HCT116 (cell line): ENCODE measurements at regions not wholly inside any gene's neighbourhood (a gene's known extent, or its start where the extent isn't known, plus 50 kb on each side); places are given as distances from the start of the nearest gene placed in this dataset.

Experiments
- ATAC-seq: fragments of 200-7000 bp; cut with Tn5 transposase; 2 replicates; pipeline ENCODE4 v1.9.1; 2020; ENCODE audit warnings: mild to moderate bottlenecking, moderate library complexity
- BruUV-seq: library from RNA; stranded (reverse); fragments of 400-500 nt; replicated peaks from 2 replicates; lab custom pipeline; 2021; lab: Mats Ljungman, UMichigan
- CTCF ChIA-PET: fragments of 300-600 bp; sonication (Branson Sonifier 250); formaldehyde crosslinking; loops from one replicate; lab custom pipeline; 2021; ENCODE audit warnings: antibody characterized with exemption; lab: Charles Lee
- POLR2A ChIA-PET: fragments of 300-600, 350-600 bp; sonication (Branson Sonifier 250); formaldehyde crosslinking; loops from one replicate; lab custom pipeline; 2021; ENCODE audit warnings: antibody characterized with exemption; lab: Charles Lee
- RAD21 ChIA-PET, 2 experiments: fragments of 300-600 bp; sonication (Branson Sonifier 250); formaldehyde crosslinking; loops; one replicate each; lab custom pipeline; 2023; ENCODE audit warnings: low total read pairs in 2 of 2; ENCODE audit not compliant: uncharacterized antibody in 2 of 2, unreplicated experiment in 2 of 2, low non-redundant PET in 1 of 2; lab: Charles Lee
- DNase-seq: peaks from one replicate; pipeline ENCODE4 v3.0.0-alpha.2; 2010; ENCODE audit warnings: low read depth, low spot score
- H2AFZ ChIP-seq: fragments of 200-600 bp; shearing (Covaris generic), sonication (generic); 2 replicates; pipeline ENCODE4 v1.6.1; 2017; ENCODE audit warnings: low read depth, mixed run types, mixed read lengths, antibody characterized with exemption, low read length; ENCODE audit not compliant: poor library complexity, severe bottlenecking
- H3K27ac ChIP-seq: 2 replicates; pipeline ENCODE4 v1.5.1; 2012; ENCODE audit warnings: low read depth, low read length
- H3K27me3 ChIP-seq: fragments of 200-600 bp; sonication (generic); 2 replicates; pipeline ENCODE4 v1.6.1; 2016; ENCODE audit warnings: mixed run types, low read length, mixed read lengths; ENCODE audit not compliant: insufficient read depth
- H3K36me3 ChIP-seq, 2 experiments: fragments of 200-500 bp in 1 of 2; fragments of 200-600 bp in 1 of 2; sonication (Bioruptor generic) in 1 of 2; sonication (generic) in 1 of 2; 2 replicates each; pipeline versions ENCODE4 v1.5.1 to v1.6.1; 2014 to 2016; ENCODE audit warnings: low read length in 2 of 2, inconsistent platforms in 1 of 2, mixed read lengths in 1 of 2, mixed run types in 1 of 2; ENCODE audit not compliant: insufficient read depth in 2 of 2, control insufficient read depth in 1 of 2
- H3K4me1 ChIP-seq, 2 experiments: fragments of 200-600 bp in 1 of 2; sonication (generic) in 1 of 2; 2 replicates each; pipeline versions ENCODE4 v1.5.1 to v1.6.1; 2012 to 2017; ENCODE audit warnings: low read length in 2 of 2, inconsistent platforms in 1 of 2, mild to moderate bottlenecking in 1 of 2, mixed read lengths in 1 of 2, mixed run types in 1 of 2, moderate library complexity in 1 of 2; ENCODE audit not compliant: insufficient read depth in 2 of 2, control insufficient read depth in 1 of 2
- H3K4me2 ChIP-seq: fragments of 200-600 bp; sonication (generic); 2 replicates; pipeline ENCODE4 v1.6.1; 2017; ENCODE audit warnings: mixed run types, low read length, mixed read lengths
- H3K4me3 ChIP-seq, 2 experiments: fragments of 200-600 bp in 1 of 2; sonication (generic) in 1 of 2; replicated peaks in 1 of 2; 2 replicates each; pipeline ENCODE4 v1.5.1; 2011 to 2016; ENCODE audit warnings: low read length in 2 of 2, control low read depth in 1 of 2, low read depth in 1 of 2, mild to moderate bottlenecking in 1 of 2, mixed read lengths in 1 of 2, mixed run types in 1 of 2
- H3K79me2 ChIP-seq: fragments of 200-600 bp; sonication (generic); 2 replicates; pipeline ENCODE4 v1.6.1; 2017; ENCODE audit warnings: mild to moderate bottlenecking, mixed run types, low read length, moderate library complexity, mixed read lengths; ENCODE audit not compliant: insufficient read depth
- H3K9ac ChIP-seq: fragments of 200-600 bp; sonication (generic); 2 replicates; pipeline ENCODE4 v1.6.1; 2016; ENCODE audit warnings: low read length, mixed read lengths
- H3K9me2 ChIP-seq: fragments of 200-600 bp; sonication (generic), shearing (Covaris generic); 2 replicates; pipeline ENCODE4 v1.6.1; 2017; ENCODE audit warnings: mixed run types, mild to moderate bottlenecking, moderate library complexity; ENCODE audit not compliant: insufficient read depth
- H3K9me3 ChIP-seq, 2 experiments: fragments of 200-500 bp in 1 of 2; fragments of 200-600 bp in 1 of 2; sonication (Bioruptor generic) in 1 of 2; sonication (generic) in 1 of 2; 2 replicates each; pipeline ENCODE4 v1.6.1; 2014 to 2017; ENCODE audit warnings: low read length in 2 of 2, mixed read lengths in 2 of 2, inconsistent platforms in 1 of 2, low read depth in 1 of 2, mild to moderate bottlenecking in 1 of 2, mixed run types in 1 of 2, moderate library complexity in 1 of 2; ENCODE audit not compliant: control insufficient read depth in 1 of 2, insufficient read depth in 1 of 2
- H4K20me1 ChIP-seq: fragments of 200-600 bp; sonication (generic), shearing (Covaris generic); 2 replicates; pipeline ENCODE4 v1.6.1; 2017; ENCODE audit warnings: mixed run types, mild to moderate bottlenecking, moderate library complexity; ENCODE audit not compliant: insufficient read depth
- CBX3 ChIP-seq: IDR thresholded peaks from 2 replicates; pipeline ENCODE4 v1.6.1; 2012; ENCODE audit warnings: low read depth
- CEBPB ChIP-seq: IDR thresholded peaks from 2 replicates; pipeline ENCODE4 v1.6.1; 2012; ENCODE audit warnings: low read depth
- FOSL1 ChIP-seq: IDR thresholded peaks from 2 replicates; pipeline ENCODE4 v1.6.1; 2012; ENCODE audit warnings: low read depth
- JUND ChIP-seq: IDR thresholded peaks from 2 replicates; pipeline ENCODE4 v1.6.1; 2012
- POLR2A ChIP-seq: IDR thresholded peaks from 2 replicates; pipeline ENCODE4 v1.7.0; 2011; ENCODE audit warnings: borderline replicate concordance; ENCODE audit not compliant: insufficient read depth, insufficient read length; ENCODE audit errors: extremely low read depth
- POLR2AphosphoS5 ChIP-seq: IDR thresholded peaks from 2 replicates; pipeline ENCODE4 v1.6.1; 2011; ENCODE audit warnings: mild to moderate bottlenecking, low read depth, low read length, moderate library complexity
- TCF7L2 ChIP-seq: IDR thresholded peaks from 2 replicates; pipeline ENCODE4 v1.7.0; 2011; ENCODE audit warnings: borderline replicate concordance, inconsistent platforms; ENCODE audit not compliant: insufficient read depth, insufficient read length; ENCODE audit errors: extremely low read depth
- intact Hi-C: fragments of 100-400 bp; cut with micrococcal nuclease; formaldehyde crosslinking; loops from 2 replicates; pipeline ENCODE4 v1.10.0; 2022
- TF ChIP-seq, protein P1 (sequence below), 3 experiments: fragments of 200-600 bp in 1 of 3; sonication (generic) in 1 of 3; IDR thresholded peaks in 2 of 3; conservative IDR thresholded peaks in 1 of 3; 2 replicates each; pipeline ENCODE4 v1.5.1; 2012 to 2017; ENCODE audit warnings: low read depth in 2 of 3, low read length in 2 of 3, antibody characterized with exemption in 1 of 3, borderline replicate concordance in 1 of 3, control low read depth in 1 of 3, mild to moderate bottlenecking in 1 of 3, mixed read lengths in 1 of 3, mixed run types in 1 of 3, moderate library complexity in 1 of 3; ENCODE audit not compliant: insufficient read depth in 1 of 3
- TF ChIP-seq, protein P2 (sequence below): IDR thresholded peaks from 2 replicates; pipeline ENCODE4 v1.6.1; 2012; ENCODE audit warnings: low read depth
- TF ChIP-seq, protein P3 (sequence below): IDR thresholded peaks from 2 replicates; pipeline ENCODE4 v1.6.1; 2012
- TF ChIP-seq, protein P4 (sequence below): IDR thresholded peaks from 2 replicates; pipeline ENCODE4 v1.6.1; 2011; ENCODE audit warnings: mild to moderate bottlenecking, low read length, moderate library complexity; ENCODE audit not compliant: insufficient replicate concordance; ENCODE audit errors: extremely low read depth

DNA sequence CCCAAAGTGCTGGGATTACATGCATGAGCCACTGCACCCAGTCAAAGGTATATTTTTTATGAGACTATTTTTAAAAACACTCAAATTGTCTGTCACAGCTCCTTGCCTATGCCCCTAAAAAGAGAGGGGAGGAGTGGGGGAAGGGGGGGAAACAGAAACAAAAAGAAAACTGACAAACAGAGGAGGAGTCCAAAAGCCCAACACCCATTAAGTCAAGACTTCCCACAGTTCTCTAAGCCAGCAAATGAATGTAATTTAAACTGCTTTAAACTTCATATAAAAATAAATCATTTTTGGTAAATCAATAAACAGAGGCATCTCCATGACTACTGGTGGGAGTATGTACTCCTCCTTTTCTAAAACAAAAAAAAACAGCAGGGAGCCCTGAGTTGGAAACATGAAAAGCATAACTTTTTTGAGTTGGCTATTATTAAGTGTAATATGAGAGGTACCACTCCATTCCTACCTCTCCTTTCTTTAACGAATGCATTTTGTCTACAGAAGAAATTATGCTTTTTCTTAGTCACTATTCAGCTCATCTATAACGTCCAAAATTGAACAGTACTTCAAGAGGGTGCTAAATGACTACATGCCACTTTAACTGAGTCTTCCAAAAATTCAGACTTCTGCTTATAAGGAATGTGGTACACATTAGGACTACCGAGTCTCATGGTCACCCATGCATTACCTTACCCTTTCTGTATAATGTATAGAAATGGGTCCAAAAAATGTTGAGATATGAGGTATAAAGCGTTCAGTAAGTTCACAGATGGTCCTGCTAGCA lies 119.0 kb upstream of the PRSS16 start:
- Histone ChIP-seq H3K36me3 (no peaks in the 10 kb centered on the region), H3K27ac (no peak overlapping the region), H3K9me2 (no peaks in the 10 kb centered on the region; the same call in 1 of the 2 replicates), H4K20me1 (no peaks in the 10 kb centered on the region), H2AFZ (no peak overlapping the region), H3K9ac (no peak overlapping the region), H3K9me3 (no peaks in the 10 kb centered on the region), H3K79me2 (no peaks in the 10 kb centered on the region), H3K4me1 (peaks cover 14 to 34% of the 10 kb centered on the region in 2 experiments), H3K4me2 (no peak overlapping the region), H3K27me3 (no peaks in the 10 kb centered on the region), H3K4me3 (no peak overlapping the region)
- RAD21 ChIA-PET = no interaction called here
- intact Hi-C loops = no loop called here
- POLR2A ChIA-PET = interaction anchor here (0.7 to 1.2 kb wide), 4 partner anchors 21 to 765 kb away, joined by 3 to 4 read pairs (median 3); a partner anchor contains a TSS
- BruUV-seq = no TSS peak
- no peak for DNase-seq
- TF ChIP-seq, protein P1, sequence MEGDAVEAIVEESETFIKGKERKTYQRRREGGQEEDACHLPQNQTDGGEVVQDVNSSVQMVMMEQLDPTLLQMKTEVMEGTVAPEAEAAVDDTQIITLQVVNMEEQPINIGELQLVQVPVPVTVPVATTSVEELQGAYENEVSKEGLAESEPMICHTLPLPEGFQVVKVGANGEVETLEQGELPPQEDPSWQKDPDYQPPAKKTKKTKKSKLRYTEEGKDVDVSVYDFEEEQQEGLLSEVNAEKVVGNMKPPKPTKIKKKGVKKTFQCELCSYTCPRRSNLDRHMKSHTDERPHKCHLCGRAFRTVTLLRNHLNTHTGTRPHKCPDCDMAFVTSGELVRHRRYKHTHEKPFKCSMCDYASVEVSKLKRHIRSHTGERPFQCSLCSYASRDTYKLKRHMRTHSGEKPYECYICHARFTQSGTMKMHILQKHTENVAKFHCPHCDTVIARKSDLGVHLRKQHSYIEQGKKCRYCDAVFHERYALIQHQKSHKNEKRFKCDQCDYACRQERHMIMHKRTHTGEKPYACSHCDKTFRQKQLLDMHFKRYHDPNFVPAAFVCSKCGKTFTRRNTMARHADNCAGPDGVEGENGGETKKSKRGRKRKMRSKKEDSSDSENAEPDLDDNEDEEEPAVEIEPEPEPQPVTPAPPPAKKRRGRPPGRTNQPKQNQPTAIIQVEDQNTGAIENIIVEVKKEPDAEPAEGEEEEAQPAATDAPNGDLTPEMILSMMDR (IDR thresholded peaks at IDR 0.05 in 2 of 3, conservative IDR thresholded peaks at IDR 0.05 in 1 of 3; ENCODE audit: borderline replicate concordance in 1 of 3, insufficient read depth in 1 of 3, low read depth in 2 of 3, low read length in 2 of 3) = no peak
- TF ChIP-seq TCF7L2 (no peak), CEBPB (no peak), POLR2A (no peak), JUND (no peak), FOSL1 (no peak), POLR2AphosphoS5 (no peak), CBX3 (no peak)
- TF ChIP-seq, protein P2, sequence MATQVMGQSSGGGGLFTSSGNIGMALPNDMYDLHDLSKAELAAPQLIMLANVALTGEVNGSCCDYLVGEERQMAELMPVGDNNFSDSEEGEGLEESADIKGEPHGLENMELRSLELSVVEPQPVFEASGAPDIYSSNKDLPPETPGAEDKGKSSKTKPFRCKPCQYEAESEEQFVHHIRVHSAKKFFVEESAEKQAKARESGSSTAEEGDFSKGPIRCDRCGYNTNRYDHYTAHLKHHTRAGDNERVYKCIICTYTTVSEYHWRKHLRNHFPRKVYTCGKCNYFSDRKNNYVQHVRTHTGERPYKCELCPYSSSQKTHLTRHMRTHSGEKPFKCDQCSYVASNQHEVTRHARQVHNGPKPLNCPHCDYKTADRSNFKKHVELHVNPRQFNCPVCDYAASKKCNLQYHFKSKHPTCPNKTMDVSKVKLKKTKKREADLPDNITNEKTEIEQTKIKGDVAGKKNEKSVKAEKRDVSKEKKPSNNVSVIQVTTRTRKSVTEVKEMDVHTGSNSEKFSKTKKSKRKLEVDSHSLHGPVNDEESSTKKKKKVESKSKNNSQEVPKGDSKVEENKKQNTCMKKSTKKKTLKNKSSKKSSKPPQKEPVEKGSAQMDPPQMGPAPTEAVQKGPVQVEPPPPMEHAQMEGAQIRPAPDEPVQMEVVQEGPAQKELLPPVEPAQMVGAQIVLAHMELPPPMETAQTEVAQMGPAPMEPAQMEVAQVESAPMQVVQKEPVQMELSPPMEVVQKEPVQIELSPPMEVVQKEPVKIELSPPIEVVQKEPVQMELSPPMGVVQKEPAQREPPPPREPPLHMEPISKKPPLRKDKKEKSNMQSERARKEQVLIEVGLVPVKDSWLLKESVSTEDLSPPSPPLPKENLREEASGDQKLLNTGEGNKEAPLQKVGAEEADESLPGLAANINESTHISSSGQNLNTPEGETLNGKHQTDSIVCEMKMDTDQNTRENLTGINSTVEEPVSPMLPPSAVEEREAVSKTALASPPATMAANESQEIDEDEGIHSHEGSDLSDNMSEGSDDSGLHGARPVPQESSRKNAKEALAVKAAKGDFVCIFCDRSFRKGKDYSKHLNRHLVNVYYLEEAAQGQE = no peak
- TF ChIP-seq, protein P3, sequence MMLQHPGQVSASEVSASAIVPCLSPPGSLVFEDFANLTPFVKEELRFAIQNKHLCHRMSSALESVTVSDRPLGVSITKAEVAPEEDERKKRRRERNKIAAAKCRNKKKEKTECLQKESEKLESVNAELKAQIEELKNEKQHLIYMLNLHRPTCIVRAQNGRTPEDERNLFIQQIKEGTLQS = no peak
- TF ChIP-seq, protein P4, sequence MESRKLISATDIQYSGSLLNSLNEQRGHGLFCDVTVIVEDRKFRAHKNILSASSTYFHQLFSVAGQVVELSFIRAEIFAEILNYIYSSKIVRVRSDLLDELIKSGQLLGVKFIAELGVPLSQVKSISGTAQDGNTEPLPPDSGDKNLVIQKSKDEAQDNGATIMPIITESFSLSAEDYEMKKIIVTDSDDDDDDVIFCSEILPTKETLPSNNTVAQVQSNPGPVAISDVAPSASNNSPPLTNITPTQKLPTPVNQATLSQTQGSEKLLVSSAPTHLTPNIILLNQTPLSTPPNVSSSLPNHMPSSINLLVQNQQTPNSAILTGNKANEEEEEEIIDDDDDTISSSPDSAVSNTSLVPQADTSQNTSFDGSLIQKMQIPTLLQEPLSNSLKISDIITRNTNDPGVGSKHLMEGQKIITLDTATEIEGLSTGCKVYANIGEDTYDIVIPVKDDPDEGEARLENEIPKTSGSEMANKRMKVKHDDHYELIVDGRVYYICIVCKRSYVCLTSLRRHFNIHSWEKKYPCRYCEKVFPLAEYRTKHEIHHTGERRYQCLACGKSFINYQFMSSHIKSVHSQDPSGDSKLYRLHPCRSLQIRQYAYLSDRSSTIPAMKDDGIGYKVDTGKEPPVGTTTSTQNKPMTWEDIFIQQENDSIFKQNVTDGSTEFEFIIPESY = no peak
- no peak for ATAC-seq
- CTCF ChIA-PET = interaction anchor here (0.7 to 1.6 kb wide), 3 partner anchors 31 to 934 kb away, joined by 3 to 6 read pairs (median 3); no protein-coding TSS in a partner anchor
